Bronchial epithelial cell (primary cell): ENCODE measurements at regions not wholly inside any gene's neighbourhood (a gene's known extent, or its start where the extent isn't known, plus 50 kb on each side); places are given as distances from the start of the nearest gene placed in this dataset.

Source experiments
- DNase-seq: peaks from one replicate; pipeline ENCODE4 v3.0.0-alpha.2; 2010; ENCODE audit warnings: low read depth
- FAIRE-seq: peaks from 2 replicates; lab custom pipeline; 2011; peaks lifted over from hg19 to GRCh38; lab: Jason Lieb, UNC
- H3K27me3 ChIP-seq: 2 replicates; pipeline ENCODE4 v1.5.1; 2011; ENCODE audit warnings: low read length; ENCODE audit not compliant: control insufficient read depth, insufficient read depth
- H3K36me3 ChIP-seq: 2 replicates; pipeline ENCODE4 v1.5.1; 2011; ENCODE audit warnings: low read length; ENCODE audit not compliant: control insufficient read depth, insufficient read depth
- H3K4me3 ChIP-seq: 2 replicates; pipeline ENCODE4 v1.5.1; 2011; ENCODE audit warnings: mild to moderate bottlenecking, low read depth, low read length, control low read depth
- TF ChIP-seq, protein P1 (sequence below): IDR thresholded peaks from 2 replicates; pipeline ENCODE4 v1.5.1; 2011; ENCODE audit warnings: mild to moderate bottlenecking, moderate library complexity, low read length, control low read depth, inconsistent platforms; ENCODE audit not compliant: insufficient read depth, severe bottlenecking

DNA sequence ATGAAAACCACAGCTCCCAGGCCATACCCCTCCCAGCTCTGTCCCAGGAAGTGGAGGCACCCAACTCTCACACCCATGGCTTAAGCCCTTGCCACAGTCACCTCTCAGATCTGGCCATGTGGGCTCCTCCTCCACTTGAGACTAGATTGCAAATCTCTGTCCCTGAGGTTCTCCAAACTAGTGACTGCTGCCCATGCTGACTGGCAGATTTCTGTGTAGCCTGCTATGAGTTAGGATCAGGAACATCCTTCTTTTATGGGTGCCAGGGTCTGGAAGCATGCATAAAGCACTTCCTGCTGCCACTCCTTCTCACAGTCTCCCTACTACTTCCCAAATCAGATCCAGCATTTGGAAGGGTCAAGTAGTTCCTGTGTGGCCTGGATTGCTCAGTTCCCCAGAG is 59.6 kb upstream of the GOLIM4 start:
- FAIRE-seq (no peak), DNase-seq (no peak)

DNA sequence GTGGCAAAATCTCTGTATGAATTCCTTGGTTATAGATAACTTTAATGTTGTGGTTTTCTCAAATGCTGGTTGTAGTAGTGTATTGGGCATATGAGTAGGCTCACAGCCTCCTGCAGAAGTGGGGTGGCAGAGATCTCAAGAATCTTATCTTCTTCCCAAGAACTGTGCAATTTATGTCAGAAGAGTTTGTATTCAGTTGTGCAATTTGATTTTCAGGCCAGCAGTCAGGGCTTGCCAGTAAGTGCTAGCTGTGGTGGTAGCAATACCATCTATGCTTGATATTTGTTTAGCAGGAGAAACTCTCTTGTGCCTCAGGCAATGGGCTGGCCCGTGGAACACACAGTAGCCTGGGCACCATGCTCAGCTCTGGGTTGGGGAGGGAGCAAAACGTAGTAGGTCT is 58.4 kb upstream of the GOLIM4 start:
- TF ChIP-seq, protein P1, sequence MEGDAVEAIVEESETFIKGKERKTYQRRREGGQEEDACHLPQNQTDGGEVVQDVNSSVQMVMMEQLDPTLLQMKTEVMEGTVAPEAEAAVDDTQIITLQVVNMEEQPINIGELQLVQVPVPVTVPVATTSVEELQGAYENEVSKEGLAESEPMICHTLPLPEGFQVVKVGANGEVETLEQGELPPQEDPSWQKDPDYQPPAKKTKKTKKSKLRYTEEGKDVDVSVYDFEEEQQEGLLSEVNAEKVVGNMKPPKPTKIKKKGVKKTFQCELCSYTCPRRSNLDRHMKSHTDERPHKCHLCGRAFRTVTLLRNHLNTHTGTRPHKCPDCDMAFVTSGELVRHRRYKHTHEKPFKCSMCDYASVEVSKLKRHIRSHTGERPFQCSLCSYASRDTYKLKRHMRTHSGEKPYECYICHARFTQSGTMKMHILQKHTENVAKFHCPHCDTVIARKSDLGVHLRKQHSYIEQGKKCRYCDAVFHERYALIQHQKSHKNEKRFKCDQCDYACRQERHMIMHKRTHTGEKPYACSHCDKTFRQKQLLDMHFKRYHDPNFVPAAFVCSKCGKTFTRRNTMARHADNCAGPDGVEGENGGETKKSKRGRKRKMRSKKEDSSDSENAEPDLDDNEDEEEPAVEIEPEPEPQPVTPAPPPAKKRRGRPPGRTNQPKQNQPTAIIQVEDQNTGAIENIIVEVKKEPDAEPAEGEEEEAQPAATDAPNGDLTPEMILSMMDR, result no peak
- H3K36me3 ChIP-seq, result no peaks in the 10 kb centered on the region
- no peak for FAIRE-seq
- H3K4me3 ChIP-seq, result no peak overlapping the region
- peaks cover 2% of the 10 kb centered on the region for H3K27me3 ChIP-seq
- no peak for DNase-seq

More for the DNA sequence above, 59.6 kb upstream of the GOLIM4 start:
- no peak overlapping the region for H3K4me3 ChIP-seq
- TF ChIP-seq, protein P1, result no peak
- H3K27me3 ChIP-seq, result peaks cover 2% of the 10 kb centered on the region
- H3K36me3 ChIP-seq, result no peaks in the 10 kb centered on the region

GRCh38 chr3:168152149-168152548 is 56.4 kb upstream of the GOLIM4 start:
- TF ChIP-seq, protein P1, result no peak
- FAIRE-seq (no peak), DNase-seq (no peak)
- H3K36me3 ChIP-seq, result no peaks in the 10 kb centered on the region
- no peak overlapping the region for H3K4me3 ChIP-seq
- peaks cover 2% of the 10 kb centered on the region for H3K27me3 ChIP-seq
